Activated naive CD4-positive, alpha-beta T cell treated with anti-CD3 and anti-CD28 coated beads for 36 hours (primary cell): ENCODE measurements at regions not wholly inside any gene's neighbourhood (a gene's known extent, or its start where the extent isn't known, plus 50 kb on each side); places are given as distances from the start of the nearest gene placed in this dataset.

ENCODE experiments used
- CTCF ChIA-PET: fragments of 350-600 bp; sonication (Branson Sonifier 250); formaldehyde crosslinking; loops from one replicate; lab custom pipeline; 2021; ENCODE audit warnings: antibody characterized with exemption; lab: Charles Lee
- DNase-seq: peaks from one replicate; pipeline ENCODE4 v3.0.0-alpha.2; 2020
- H3K27ac Mint-ChIP-seq: one replicate; pipeline ENCODE4 v1.8.0; 2021; ENCODE audit warnings: mild to moderate bottlenecking, mixed read lengths
- H3K27me3 Mint-ChIP-seq: one replicate; pipeline ENCODE4 v1.8.0; 2021; ENCODE audit warnings: low read depth, mixed read lengths
- H3K36me3 Mint-ChIP-seq: one replicate; pipeline ENCODE4 v1.8.0; 2021; ENCODE audit warnings: low read depth, mixed read lengths
- H3K4me1 Mint-ChIP-seq: one replicate; pipeline ENCODE4 v1.8.0; 2021; ENCODE audit warnings: low read depth, mixed read lengths
- H3K4me3 Mint-ChIP-seq: one replicate; pipeline ENCODE4 v1.8.0; 2021; ENCODE audit warnings: mild to moderate bottlenecking, moderate library complexity, mixed read lengths
- H3K9me3 Mint-ChIP-seq: one replicate; pipeline ENCODE4 v1.8.0; 2021; ENCODE audit warnings: mixed read lengths
- intact Hi-C: fragments of 100-400 bp; cut with micrococcal nuclease; formaldehyde crosslinking; loops from one replicate; pipeline ENCODE4 v1.15.1; 2023

- Mint-ChIP-seq H3K4me1 (no peaks in the 10 kb centered on the region), H3K4me3 (no peak overlapping the region), H3K27ac (no peak overlapping the region), H3K36me3 (no peaks in the 10 kb centered on the region), H3K27me3 (no peaks in the 10 kb centered on the region), H3K9me3 (no peaks in the 10 kb centered on the region)
- intact Hi-C loops, result no loop called here
- no peak for DNase-seq
- CTCF ChIA-PET, result no interaction called here
Observed at GRCh38 chr2:136539355-136539754, 226.0 kb upstream of the THSD7B start.

GRCh38 chr2:136538489-136538888 lies 226.9 kb upstream of the THSD7B start:
- CTCF ChIA-PET, result interaction anchor here (0.5 kb wide), 1 partner anchor 991 kb away, joined by 4 read pairs; no protein-coding TSS in a partner anchor
- H3K4me1 Mint-ChIP-seq, result no peaks in the 10 kb centered on the region
- no peak overlapping the region for H3K4me3 Mint-ChIP-seq
- no peak for DNase-seq
- no peak overlapping the region for H3K27ac Mint-ChIP-seq
- intact Hi-C loops, result no loop called here
- no peaks in the 10 kb centered on the region for H3K27me3 Mint-ChIP-seq
- no peaks in the 10 kb centered on the region for H3K9me3 Mint-ChIP-seq
- H3K36me3 Mint-ChIP-seq, result no peaks in the 10 kb centered on the region

GRCh38 chr2:136534811-136535210 lies 230.5 kb upstream of the THSD7B start:
- Mint-ChIP-seq H3K27me3 (no peaks in the 10 kb centered on the region), H3K36me3 (no peaks in the 10 kb centered on the region), H3K27ac (no peak overlapping the region), H3K4me3 (no peak overlapping the region), H3K4me1 (no peaks in the 10 kb centered on the region), H3K9me3 (no peaks in the 10 kb centered on the region)
- CTCF ChIA-PET, result no interaction called here
- intact Hi-C loops, result no loop called here
- no peak for DNase-seq

GRCh38 chr2:136532171-136532570 lies 233.2 kb upstream of the THSD7B start:
- H3K27ac Mint-ChIP-seq, result no peak overlapping the region
- H3K9me3 Mint-ChIP-seq, result no peaks in the 10 kb centered on the region
- no peak for DNase-seq
- CTCF ChIA-PET, result no interaction called here
- no peaks in the 10 kb centered on the region for H3K27me3 Mint-ChIP-seq
- no peaks in the 10 kb centered on the region for H3K36me3 Mint-ChIP-seq
- H3K4me1 Mint-ChIP-seq, result no peaks in the 10 kb centered on the region
- no peak overlapping the region for H3K4me3 Mint-ChIP-seq
- intact Hi-C loops, result no loop called here

- Mint-ChIP-seq H3K27me3 (no peaks in the 10 kb centered on the region), H3K27ac (no peak overlapping the region), H3K4me3 (no peak overlapping the region), H3K9me3 (no peaks in the 10 kb centered on the region), H3K4me1 (no peaks in the 10 kb centered on the region), H3K36me3 (no peaks in the 10 kb centered on the region)
- CTCF ChIA-PET, result no interaction called here
- intact Hi-C loops, result no loop called here
- DNase-seq, result no peak
Observed at GRCh38 chr2:136531731-136532130, 233.6 kb upstream of the THSD7B start.

- Mint-ChIP-seq H3K27me3 (no peaks in the 10 kb centered on the region), H3K4me1 (no peaks in the 10 kb centered on the region), H3K27ac (no peak overlapping the region), H3K4me3 (no peak overlapping the region), H3K36me3 (no peaks in the 10 kb centered on the region), H3K9me3 (no peaks in the 10 kb centered on the region)
- no peak for DNase-seq
- CTCF ChIA-PET, result no interaction called here
- intact Hi-C loops, result no loop called here
Observed at GRCh38 chr2:136530146-136530545, 235.2 kb upstream of the THSD7B start.

GRCh38 chr2:136527560-136527959 lies 237.8 kb upstream of the THSD7B start:
- DNase-seq, result peak; percentile 23
- Mint-ChIP-seq H3K4me3 (no peak overlapping the region), H3K27ac (no peak overlapping the region), H3K27me3 (no peaks in the 10 kb centered on the region), H3K4me1 (no peaks in the 10 kb centered on the region), H3K9me3 (no peaks in the 10 kb centered on the region), H3K36me3 (no peaks in the 10 kb centered on the region)
- intact Hi-C loops, result loop anchor here (1.0 kb wide), 1 partner anchor 55 kb away; no protein-coding TSS in a partner anchor
- CTCF ChIA-PET, result no interaction called here

- CTCF ChIA-PET, result no interaction called here
- DNase-seq, result no peak
- no peak overlapping the region for H3K27ac Mint-ChIP-seq
- no peaks in the 10 kb centered on the region for H3K9me3 Mint-ChIP-seq
- H3K27me3 Mint-ChIP-seq, result peaks cover 4% of the 10 kb centered on the region
- no peaks in the 10 kb centered on the region for H3K36me3 Mint-ChIP-seq
- H3K4me1 Mint-ChIP-seq, result no peaks in the 10 kb centered on the region
- intact Hi-C loops, result no loop called here
- H3K4me3 Mint-ChIP-seq, result no peak overlapping the region
Observed at GRCh38 chr2:136522724-136523123, 242.6 kb upstream of the THSD7B start.

GRCh38 chr2:136517716-136518115 lies 247.6 kb upstream of the THSD7B start:
- H3K27me3 Mint-ChIP-seq, result peaks cover 13% of the 10 kb centered on the region
- no peaks in the 10 kb centered on the region for H3K9me3 Mint-ChIP-seq
- no peaks in the 10 kb centered on the region for H3K36me3 Mint-ChIP-seq
- CTCF ChIA-PET, result interaction anchor here (0.7 kb wide), 1 partner anchor 247 kb away, joined by 3 read pairs; no protein-coding TSS in a partner anchor
- no peak overlapping the region for H3K4me3 Mint-ChIP-seq
- DNase-seq, result no peak
- H3K4me1 Mint-ChIP-seq, result no peaks in the 10 kb centered on the region
- intact Hi-C loops, result no loop called here
- no peak overlapping the region for H3K27ac Mint-ChIP-seq

GRCh38 chr2:136510244-136510643 lies 255.1 kb upstream of the THSD7B start:
- intact Hi-C loops, result no loop called here
- CTCF ChIA-PET, result no interaction called here
- Mint-ChIP-seq H3K27ac (no peak overlapping the region), H3K4me1 (no peaks in the 10 kb centered on the region), H3K36me3 (no peaks in the 10 kb centered on the region), H3K4me3 (no peak overlapping the region), H3K9me3 (no peaks in the 10 kb centered on the region), H3K27me3 (peaks cover 2% of the 10 kb centered on the region)
- DNase-seq, result no peak

GRCh38 chr2:136505462-136505861 lies 259.9 kb upstream of the THSD7B start:
- Mint-ChIP-seq H3K9me3 (no peaks in the 10 kb centered on the region), H3K27ac (no peak overlapping the region), H3K4me1 (no peaks in the 10 kb centered on the region), H3K27me3 (no peaks in the 10 kb centered on the region), H3K36me3 (no peaks in the 10 kb centered on the region), H3K4me3 (no peak overlapping the region)
- CTCF ChIA-PET, result no interaction called here
- intact Hi-C loops, result no loop called here
- DNase-seq, result no peak

GRCh38 chr2:136502660-136503059 lies 262.7 kb upstream of the THSD7B start:
- Mint-ChIP-seq H3K9me3 (no peaks in the 10 kb centered on the region), H3K27ac (no peak overlapping the region), H3K27me3 (no peaks in the 10 kb centered on the region), H3K4me1 (no peaks in the 10 kb centered on the region), H3K36me3 (no peaks in the 10 kb centered on the region), H3K4me3 (no peak overlapping the region)
- CTCF ChIA-PET, result no interaction called here
- intact Hi-C loops, result no loop called here
- DNase-seq, result no peak

- Mint-ChIP-seq H3K4me1 (no peaks in the 10 kb centered on the region), H3K9me3 (peaks cover 3% of the 10 kb centered on the region), H3K27ac (no peak overlapping the region), H3K36me3 (no peaks in the 10 kb centered on the region), H3K4me3 (no peak overlapping the region), H3K27me3 (peaks cover 3% of the 10 kb centered on the region)
- CTCF ChIA-PET, result interaction anchor here (0.6 kb wide), 2 partner anchors 12 to 800 kb away, joined by 3 read pairs; no protein-coding TSS in a partner anchor
- DNase-seq, result no peak
- intact Hi-C loops, result no loop called here
Observed at GRCh38 chr2:136497709-136498108, 267.6 kb upstream of the THSD7B start.
